NCI-H146 (cell line): ENCODE measurements at regions not wholly inside any gene's neighbourhood (a gene's known extent, or its start where the extent isn't known, plus 50 kb on each side); places are given as distances from the start of the nearest gene placed in this dataset.
"Not testable (repeated sequence)": the region's sequence is repeated elsewhere in the genome, so short reads cannot be mapped to it uniquely, and the experiment has no call there.

Source experiments
- DNase-seq: peaks from one replicate; lab custom pipeline; 2025; lab: John Stamatoyannopoulos, UW

DNA sequence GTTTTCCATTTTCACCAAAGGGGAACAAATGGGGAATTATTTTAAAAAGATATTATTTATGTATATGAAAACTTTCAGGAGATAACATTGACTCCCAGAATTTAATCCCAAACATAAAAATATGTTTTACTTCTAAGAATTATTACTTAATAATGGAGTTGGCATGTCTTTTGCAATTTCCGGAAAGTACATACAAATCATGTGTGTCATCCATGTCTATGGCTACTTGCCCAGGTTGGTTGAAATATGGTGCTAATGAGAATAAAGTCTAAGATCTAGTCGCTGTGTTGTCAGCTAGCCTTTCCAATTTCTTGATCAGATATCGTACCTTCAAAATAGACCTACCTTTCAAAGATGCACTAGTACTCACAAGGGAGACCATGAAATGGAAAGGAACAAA, 1003.2 kb upstream of the PCDH20 start:
- no peak for DNase-seq

DNA sequence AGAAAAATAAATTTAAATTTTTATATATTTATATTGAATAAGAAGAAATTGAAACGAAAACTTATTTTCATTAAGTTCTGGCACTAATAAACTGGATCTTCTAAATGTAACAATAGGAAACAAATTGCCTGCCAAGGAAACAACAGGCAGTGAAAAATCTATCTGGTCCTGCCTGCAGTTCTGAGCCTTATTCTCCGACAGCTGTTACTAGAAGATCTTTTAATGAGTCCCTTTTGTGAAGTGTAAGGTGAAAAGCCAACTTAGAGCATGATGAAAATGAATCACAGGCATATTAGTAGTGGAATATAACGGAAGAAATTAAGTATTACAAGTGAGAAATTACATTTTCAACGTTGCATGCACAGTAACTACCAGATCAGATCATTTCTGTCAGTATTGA, 1002.7 kb upstream of the PCDH20 start:
- DNase-seq = no peak

DNA sequence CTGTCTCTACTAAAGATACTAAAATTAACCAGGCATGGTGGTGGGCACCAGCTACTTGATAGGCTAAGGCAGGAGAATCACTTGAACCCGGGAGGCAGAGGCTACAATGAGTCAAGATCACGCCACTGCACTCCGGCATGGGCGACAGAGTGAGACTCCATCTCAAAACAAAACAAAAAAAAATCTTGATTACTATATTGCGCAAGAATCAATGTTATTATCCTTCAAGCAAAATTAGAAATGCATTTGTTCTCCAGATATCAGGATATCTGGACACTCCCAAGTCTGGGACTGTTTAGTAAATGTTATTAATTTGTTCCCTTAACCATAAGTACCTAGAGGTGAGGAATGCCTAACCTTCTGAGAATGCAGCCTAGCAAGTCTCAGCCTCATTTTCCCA, 992.2 kb upstream of the PCDH20 start:
- DNase-seq = no peak

DNA sequence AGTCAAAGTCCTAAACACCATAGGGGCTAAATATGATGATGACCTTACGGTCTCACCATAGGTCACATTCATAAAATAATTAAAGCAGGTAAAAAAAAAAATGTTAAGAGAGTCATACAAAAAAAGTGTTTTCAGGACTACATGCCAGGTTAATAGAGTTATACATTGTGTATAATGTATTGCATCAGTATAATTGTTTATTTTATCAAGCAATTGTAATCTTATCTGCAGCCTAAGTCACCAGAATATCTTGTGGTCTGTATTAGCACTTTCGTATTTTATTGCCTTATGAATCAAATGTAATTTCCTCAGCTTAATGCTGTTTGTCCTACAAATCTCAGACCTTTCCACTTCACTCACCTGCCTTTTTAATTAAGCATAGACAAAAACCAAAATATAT, 972.9 kb upstream of the PCDH20 start:
- DNase-seq = no peak

DNA sequence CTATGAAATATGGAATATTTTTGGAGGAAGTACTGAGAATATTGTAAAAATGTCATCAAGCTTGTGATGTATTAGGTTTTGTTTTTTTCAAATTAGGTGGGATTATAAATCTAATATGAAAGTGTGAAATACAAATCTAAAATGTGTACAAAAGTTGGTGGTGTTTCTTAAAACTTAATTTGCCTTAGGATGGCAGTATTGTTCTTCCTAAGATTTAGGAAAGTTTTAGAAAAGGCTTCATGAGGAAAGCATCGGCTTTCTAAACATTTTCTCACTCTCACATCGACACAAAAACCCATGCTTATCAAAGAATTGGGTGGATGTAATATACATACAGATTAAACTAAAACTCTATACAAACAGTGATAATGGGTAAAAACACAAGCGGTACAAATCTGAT, 972.0 kb upstream of the PCDH20 start:
- peak; percentile 44 for DNase-seq

DNA sequence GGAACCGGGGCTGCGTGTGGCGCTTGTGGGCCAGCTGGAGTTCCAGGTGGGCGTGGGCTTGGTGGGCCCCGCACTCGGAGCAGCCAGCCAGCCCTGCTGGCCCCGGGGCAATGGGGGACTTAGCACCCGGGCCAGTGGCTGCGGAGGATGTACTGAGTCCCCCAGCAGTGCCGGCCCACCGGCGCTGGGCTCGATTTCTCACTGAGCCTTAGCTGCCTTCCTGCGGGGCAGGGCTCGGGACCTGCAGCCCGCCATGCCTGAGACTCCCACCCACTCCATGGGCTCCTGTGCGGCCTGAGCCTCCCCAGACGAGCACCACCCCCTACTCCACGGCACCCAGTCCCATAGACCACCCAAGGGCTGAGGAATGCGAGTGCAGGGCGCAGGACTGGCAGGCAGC, 963.6 kb upstream of the PCDH20 start:
- DNase-seq = not testable (repeated sequence)

DNA sequence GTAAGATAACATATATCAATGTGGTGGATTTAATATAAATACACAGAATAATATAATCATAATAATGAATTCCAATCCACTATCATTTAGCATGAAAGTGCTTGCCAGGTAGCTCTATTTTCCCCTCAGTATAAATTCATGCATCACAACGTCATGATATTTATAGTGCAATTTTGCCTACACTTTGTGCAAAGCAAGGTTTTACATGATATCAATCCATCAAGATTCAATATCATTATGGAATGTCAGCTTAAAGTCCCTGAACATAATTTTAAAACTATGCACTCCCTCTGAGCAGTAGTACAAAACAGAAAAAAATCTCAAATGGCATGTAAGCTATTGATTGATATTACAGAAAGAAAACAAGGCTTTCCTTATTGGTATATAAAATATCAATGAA, 962.2 kb upstream of the PCDH20 start:
- DNase-seq = no peak

DNA sequence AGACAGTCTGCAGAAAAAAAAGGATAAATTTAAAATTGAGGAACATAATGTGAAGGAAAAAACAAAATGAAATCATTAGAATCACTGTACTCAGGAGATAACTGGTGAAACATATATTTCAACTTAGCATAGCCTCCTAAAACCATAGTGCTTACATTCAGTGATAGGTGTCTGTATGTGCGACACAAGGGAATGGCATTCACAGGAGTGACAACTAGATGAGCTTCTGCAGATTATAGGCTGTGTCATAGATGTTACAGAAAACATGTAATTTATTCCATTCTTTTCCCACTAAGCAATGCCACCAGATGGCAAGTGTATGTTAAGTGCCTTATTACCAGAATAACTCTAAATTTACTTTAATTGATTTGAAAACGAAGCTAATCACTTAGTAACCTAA, 960.0 kb upstream of the PCDH20 start:
- DNase-seq = peak; percentile 69

DNA sequence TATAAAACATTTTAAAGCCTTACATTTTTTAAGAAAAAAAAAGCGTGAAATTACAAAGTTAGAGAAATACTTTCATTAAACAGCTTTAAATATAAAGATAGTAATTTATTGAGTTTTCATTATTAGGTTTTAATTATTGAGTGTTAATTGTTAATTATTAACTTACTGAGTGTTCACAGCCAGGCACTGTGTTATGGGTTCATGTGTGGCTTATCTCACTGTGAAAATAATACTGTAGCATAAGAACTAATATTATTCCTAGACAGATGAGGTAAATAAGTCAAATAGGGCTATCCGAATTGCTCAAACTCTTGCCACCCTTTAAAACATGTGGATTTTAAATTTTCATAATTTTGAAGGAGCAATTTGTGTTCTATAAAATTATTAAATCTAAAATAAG, 956.1 kb upstream of the PCDH20 start:
- DNase-seq = no peak

DNA sequence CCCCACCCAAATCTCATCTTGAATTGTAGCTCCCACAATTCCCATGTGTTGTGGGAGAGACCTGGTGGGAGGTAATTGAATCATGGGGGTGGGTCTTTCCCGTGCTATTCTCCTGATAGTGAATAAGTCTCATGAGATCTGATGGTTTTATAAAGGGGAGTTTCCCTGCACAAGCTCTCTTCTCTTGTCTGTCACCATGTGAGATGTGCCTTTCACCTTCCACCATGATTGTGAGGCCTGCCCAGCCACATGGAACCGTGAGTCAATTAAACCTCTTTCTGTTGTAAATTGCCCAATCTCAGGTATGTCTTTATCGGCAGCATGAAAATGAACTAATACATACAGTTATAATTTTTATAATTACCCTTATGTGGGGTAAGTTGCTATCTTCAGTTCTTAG, 952.3 kb upstream of the PCDH20 start:
- DNase-seq = not testable (repeated sequence)

DNA sequence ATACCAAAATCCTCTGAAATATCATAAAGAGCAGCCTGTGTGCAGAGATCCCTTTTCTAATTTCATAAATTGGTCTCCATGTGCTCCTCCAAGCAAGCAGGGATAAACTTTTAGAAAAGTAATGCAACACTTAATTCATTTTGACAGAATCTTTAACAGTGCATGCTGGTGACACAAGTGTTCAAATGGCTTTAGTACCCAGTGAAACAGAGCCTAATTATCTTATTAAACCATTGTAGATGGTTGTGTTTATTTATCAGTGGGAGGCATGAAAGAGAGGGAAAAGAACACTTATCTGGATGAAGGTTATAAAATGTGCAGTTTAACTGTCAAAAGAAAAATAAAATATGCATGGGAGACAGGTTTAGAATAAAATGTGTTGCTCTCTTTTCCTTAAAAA, 945.0 kb upstream of the PCDH20 start:
- peak; percentile 88 for DNase-seq

DNA sequence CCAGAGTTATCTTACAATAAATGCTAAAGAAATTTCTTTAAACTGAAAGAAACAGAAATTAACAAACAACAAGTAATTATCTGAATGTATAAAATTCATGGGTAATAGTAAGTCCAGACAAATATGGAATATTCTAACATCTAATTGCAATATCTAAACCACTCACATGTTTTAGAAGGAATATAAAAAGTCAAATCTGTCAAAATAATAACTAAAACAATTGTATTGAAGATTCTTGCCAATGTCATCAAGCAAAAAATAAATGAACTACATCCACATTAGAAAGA, 942.9 kb upstream of the PCDH20 start:
- no peak for DNase-seq

DNA sequence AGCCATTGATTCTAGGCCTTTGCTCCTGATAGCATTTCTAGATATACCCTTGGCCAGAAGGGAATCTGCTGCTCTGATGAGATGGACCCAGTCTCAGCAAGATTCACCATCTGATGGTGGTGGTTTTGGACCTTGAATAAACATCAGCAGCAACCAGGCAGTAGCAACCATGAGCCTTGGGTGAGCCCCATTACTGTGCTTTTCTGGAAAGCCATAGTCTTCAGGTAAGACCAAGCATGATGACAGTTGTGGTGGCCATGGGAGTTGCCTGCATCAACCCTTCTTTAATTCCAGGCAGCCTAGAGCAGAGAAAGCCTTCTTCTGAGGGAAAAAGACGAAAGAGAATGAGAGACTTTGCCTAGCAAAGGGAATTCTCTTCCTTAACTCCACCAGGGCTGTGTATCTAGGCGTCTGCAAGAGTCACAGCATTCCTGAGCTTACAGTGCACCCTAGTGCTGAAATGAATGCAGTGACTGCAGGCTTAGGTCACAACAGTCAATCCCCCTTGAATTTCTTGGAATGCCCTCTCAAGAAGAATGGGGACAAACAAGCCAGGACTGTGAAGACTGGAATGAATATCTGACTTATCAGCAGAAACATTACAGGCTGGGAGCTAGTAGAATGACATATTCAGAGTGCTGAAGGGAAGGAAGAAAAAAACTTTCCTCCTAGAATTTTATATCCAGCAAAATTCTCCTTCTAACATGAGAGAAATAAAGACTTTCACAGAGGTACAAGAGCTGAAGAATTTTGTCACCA, 942.4 kb upstream of the PCDH20 start:
- peak; percentile 33 for DNase-seq

DNA sequence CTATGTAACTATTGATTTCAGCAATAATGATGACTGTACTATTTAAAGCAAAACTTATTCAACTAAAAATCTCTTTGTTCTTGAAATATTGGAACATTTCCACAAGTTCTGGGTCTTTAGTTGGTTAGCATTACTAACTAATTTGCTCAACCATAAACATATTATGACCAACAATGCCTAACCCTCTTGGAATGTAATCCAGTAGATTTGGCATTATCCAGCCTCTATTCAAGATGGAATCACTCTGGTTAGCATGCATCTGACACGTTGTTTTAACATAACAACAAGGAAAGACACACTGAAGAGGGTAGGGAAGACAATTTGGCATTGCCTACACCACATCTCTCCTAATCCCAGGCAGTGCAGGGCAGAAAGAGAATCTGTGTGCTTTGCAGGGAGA, 941.3 kb upstream of the PCDH20 start:
- no peak for DNase-seq

DNA sequence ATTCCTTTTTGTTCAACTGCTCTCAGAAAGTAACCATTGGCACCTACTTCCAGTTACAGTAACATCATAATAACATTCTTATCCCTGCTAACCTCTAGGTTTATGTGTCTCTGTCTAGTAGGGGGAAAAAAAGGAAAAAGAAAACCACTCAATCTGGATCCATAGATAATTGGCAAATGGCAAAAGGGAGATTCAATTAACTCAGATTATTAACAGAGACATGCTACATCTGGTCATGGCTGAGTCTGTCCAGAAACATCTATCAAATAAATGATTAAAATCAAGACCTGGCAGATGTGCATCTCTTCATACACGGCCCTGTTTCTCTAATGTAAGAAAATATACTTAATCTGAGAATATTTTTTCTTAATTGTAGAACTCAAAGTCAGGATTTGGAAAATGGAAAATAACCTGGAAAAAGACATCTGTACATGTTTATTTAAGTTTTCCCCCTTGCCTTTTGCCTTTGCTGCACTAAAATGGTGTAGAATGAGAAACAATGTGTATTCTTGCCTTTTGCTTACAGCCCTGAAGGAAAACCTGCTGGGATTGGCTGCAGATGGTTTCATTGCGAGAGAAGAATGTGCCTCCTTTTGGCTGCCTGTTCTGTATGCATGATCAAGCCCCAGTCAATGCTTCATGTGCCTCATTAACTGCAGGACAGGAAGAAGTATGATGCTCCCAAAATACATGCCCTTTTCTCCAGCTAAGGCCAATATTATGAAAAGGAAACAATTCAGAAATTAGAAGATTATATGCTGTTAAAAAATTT, 921.6 kb upstream of the PCDH20 start:
- no peak for DNase-seq

DNA sequence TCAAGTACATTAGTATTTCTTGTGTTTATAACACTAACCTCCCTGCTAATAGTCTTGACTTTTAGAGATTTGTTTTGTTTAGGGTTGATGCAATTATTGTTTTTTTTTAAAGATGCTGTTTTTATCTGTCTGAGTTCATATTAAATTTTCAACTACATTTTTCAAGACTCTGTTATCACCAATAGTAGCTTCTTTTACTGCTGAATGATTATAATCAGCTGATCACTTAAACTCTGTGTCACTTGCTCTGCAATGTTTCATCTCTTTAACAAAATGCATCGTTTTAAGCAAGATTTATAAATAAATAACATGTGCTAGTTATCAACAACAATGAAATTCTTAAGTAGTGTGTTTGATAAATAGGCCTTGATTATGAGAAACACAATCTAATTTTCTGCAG, 920.9 kb upstream of the PCDH20 start:
- no peak for DNase-seq

DNA sequence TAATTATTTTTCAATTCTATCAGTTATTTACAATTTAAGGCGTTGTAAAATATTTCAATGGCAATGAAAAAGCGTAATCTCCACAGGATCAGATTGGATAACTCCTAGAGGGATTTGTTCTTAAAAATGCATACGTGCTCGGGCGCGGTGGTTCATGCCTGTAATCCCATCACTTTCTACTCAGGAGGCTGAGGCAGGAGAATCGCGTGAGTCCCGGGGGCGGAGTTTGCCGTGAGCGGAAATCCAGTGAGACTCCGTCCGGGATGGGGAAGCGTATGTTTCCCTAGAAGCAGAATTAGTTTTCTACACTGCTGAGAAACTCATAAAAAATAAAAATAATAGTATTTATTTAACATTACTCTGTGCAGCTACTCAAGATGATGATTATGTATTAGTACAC, 917.8 kb upstream of the PCDH20 start:
- no peak for DNase-seq

DNA sequence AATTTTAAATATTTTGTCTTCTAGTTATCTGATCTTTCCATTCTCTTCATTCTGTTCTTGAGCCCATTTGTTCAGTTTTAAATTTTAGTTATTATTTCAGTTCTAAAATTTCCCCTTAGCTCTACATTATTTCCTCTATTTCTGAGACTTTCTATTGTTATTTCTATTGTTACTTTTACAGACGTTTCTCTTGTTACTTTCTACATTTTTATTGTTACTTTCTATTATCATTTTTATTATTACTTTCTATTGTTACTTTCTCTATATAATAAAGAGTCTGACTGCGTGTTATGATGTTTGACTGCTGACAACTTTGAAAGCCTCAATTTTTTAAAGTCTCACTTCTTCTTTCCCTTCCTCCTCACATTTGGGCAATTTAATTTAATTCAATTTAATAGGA, 915.7 kb upstream of the PCDH20 start:
- DNase-seq = no peak

DNA sequence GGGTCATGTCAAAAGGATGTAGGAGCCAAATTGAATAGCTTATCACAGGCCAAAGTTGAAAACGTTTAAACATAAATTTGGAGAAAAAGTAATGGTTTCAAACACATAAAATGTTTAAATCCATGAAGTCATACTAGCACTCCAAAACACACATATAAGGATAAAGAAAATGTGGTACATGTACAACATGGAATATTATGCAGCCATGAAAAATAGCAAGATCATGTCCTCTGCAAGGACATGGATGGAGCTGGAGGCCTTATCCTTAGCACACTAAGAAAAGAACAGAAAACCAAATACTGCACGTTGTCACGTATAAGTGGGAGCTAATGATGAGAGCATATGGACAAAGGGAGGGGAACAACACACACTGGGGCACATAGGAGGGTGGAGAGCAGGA, 911.7 kb upstream of the PCDH20 start:
- DNase-seq = no peak

DNA sequence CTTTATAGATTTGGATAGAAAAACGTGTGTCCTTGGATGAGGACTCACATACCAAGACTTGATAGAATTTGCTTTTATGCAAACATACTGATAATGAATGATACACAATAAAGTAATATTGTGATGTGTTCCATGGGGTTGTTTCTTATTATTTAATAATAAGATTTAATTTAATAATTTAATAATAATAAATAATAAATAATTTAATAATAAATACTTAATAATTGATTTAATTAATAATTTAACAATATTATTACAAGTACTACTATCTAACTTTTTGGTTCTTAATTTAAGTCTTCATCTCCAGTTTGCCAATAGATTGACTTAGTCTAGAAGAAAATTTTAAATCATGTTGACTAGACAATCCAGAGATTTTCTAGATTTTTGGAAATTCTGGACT, 909.2 kb upstream of the PCDH20 start:
- no peak for DNase-seq

DNA sequence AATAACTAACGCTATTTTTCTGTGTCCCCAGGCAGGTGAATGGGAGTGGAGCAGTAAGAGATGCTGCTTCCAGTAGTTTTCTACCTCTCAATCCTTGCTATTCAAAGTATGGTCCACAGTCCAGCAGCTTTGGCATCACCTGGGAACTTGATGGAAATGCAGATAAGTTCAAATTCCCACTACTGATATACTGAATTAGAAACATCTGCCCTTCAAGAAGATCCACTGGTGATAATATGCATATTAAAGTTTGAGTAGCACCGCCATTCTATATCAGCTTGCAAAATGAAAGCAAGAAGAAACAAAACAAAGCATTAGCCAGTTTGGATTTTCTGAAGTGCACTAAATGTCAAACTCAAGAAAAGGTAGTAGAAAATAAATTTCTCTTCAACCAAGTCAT, 906.2 kb upstream of the PCDH20 start:
- DNase-seq = no peak

DNA sequence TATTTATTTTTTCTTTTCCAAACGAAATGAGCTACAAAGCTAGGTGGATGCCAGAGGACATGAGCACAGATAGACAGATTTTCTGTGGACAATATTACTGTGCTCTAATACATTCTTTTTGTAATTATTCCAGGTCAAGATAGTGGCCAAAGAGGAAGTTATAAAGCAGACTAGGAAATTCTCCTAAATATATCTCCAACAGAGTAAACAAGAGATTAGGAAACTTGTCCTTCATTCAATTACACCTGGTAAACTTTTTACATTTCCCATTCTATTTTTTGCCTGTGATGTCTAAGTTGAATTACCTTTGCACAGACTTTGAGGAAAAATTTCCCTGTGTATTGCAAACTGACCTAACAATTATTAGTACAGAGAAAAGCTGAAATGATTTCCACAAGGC, 905.5 kb upstream of the PCDH20 start:
- no peak for DNase-seq

DNA sequence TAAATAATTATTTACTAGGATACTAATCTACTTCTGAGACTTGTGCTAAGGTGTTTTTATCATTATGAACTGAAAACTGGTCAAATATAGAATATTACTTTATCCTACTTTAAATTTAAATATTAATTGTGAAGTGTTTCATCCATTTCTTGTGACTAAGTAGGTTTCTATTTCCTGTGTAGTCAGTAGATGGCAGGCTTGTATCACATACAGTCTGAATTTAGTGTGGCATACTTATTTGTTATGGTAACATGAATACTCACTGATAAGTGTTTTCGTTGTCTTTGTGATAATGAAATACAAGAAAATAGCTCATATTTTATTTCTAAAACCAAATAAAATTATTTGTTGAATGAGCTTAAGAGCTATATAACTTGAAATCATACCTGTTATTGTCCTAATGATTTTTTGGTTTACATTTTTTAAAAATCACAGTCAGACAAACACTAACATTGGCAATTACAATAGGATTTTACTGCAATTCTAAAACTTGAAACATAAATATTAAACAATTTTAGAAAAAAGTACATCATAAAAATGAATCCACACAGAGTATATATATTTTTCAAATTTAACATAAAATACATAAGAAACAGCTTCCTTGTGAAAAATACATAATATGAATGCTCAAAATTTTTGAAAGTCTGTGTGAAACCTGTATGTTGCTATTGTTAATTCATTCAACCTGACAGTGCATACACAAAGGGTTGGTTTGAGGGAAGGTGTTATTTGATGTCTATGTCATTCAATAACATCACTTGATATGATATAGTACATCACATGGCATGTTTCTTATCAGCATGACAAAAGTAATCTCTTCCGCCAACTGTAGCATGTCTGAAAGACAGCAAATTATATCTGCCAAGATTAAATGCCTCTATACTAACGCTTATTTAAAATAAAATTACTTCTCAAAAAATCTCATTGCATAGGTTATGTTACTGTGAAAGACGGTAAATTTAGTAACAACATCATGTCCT, 904.8 kb upstream of the PCDH20 start:
- peak; percentile 70 for DNase-seq
